ENCODE measurements at regions not wholly inside any gene's neighbourhood (a gene's known extent, or its start where the extent isn't known, plus 50 kb on each side); places are given as distances from the start of the nearest gene placed in this dataset.

- FAIRE-seq (no peak), DNase-seq (ENCODE audit: insufficient read length, low spot score) (no peak)
- TF ChIP-seq, protein P1, sequence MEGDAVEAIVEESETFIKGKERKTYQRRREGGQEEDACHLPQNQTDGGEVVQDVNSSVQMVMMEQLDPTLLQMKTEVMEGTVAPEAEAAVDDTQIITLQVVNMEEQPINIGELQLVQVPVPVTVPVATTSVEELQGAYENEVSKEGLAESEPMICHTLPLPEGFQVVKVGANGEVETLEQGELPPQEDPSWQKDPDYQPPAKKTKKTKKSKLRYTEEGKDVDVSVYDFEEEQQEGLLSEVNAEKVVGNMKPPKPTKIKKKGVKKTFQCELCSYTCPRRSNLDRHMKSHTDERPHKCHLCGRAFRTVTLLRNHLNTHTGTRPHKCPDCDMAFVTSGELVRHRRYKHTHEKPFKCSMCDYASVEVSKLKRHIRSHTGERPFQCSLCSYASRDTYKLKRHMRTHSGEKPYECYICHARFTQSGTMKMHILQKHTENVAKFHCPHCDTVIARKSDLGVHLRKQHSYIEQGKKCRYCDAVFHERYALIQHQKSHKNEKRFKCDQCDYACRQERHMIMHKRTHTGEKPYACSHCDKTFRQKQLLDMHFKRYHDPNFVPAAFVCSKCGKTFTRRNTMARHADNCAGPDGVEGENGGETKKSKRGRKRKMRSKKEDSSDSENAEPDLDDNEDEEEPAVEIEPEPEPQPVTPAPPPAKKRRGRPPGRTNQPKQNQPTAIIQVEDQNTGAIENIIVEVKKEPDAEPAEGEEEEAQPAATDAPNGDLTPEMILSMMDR (IDR thresholded peaks at IDR 0.05; ENCODE audit: insufficient read depth, missing control alignments), result no peak
Measured at GRCh38 chr3:14279626-14280061, 101.0 kb downstream of the LSM3 start.

DNA sequence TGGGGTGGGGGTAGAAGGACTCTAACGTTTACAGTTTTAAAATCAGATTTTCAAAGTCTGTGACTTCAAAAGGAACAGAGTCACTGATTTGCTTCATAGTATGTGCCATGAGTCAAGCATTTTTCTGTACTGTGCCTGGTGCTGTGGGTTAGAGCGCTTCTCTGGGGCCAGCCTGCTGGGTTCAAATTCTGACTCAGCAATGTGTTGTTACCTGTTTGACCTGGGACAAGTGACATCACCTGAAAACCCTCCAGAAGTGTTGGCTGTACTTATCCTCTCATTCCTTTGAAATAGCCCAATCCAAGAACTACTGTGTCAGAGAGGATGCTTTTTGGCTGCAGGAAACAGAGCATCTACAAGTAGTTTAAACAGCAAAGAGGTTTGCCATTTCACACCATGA lies 101.7 kb downstream of the LSM3 start:
- TF ChIP-seq, protein P1 (IDR thresholded peaks at IDR 0.05; ENCODE audit: insufficient read depth, missing control alignments), result no peak
- FAIRE-seq, result no peak
- no peak for DNase-seq (ENCODE audit: insufficient read length, low spot score)

- DNase-seq (ENCODE audit: insufficient read length, low spot score) (no peak), FAIRE-seq (no peak)
- TF ChIP-seq, protein P1 (IDR thresholded peaks at IDR 0.05; ENCODE audit: insufficient read depth, missing control alignments), result no peak
Measured at GRCh38 chr3:14281053-14281452, 102.4 kb downstream of the LSM3 start.

DNA sequence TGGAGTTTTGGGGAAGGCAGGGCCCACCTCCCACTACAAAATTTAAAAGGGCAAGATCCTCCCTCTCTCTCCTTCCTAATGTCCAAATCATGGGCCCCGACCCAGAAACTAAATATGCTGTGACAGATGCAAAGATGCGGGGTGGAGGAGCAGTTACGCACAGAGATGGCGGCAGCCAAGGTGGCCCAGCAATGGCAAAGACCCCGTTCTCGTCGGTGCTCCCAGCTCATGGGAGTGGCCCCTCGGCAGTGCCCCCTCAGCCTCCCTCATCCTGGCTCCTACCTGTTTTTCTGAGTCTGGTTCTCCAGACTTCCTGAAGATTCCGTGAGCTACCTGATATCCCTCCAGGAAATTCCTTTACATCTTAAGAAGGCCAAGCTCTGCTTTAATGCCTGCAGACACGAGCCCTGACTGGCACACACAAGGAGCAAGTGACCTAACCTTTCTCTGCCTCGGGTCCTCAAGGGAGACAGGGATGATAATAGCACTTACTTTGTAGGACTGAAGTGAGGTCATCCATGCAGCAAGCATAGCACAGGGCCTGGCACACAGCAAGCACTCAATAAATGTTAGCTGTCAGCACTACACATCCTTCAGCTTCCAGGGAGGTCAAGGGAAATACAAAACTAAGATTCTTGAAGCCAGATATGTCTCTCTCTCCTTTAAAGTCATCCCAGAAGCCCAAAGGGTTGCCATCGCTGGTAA lies 103.5 kb downstream of the LSM3 start:
- TF ChIP-seq, protein P1 (IDR thresholded peaks at IDR 0.05; ENCODE audit: insufficient read depth, missing control alignments), result no peak
- DNase-seq (ENCODE audit: insufficient read length, low spot score) (no peak), FAIRE-seq (no peak)

- TF ChIP-seq, protein P1 (IDR thresholded peaks at IDR 0.05; ENCODE audit: insufficient read depth, missing control alignments), result no peak
- DNase-seq (ENCODE audit: insufficient read length, low spot score) (no peak), FAIRE-seq (peak; percentile 21)
Measured at GRCh38 chr3:14282706-14283075, 104.1 kb downstream of the LSM3 start.

- TF ChIP-seq, protein P1 (IDR thresholded peaks at IDR 0.05; ENCODE audit: insufficient read depth, missing control alignments), result no peak
- FAIRE-seq, result no peak
- DNase-seq (ENCODE audit: insufficient read length, low spot score), result no peak
Measured at GRCh38 chr3:14283092-14283812, 104.6 kb downstream of the LSM3 start.

All from D721Med (cell line).